PFSK-1 (cell line): ENCODE measurements at regions not wholly inside any gene's neighbourhood (a gene's known extent, or its start where the extent isn't known, plus 50 kb on each side); places are given as distances from the start of the nearest gene placed in this dataset.

Experiments used
- FOXP2 ChIP-seq: optimal IDR thresholded peaks from 2 replicates; pipeline ENCODE3; 2011; ENCODE audit warnings: borderline replicate concordance, control low read depth, inconsistent platforms; ENCODE audit not compliant: insufficient read depth; ENCODE audit errors: extremely low read length, extremely low read depth
- SIN3A ChIP-seq: IDR thresholded peaks from 2 replicates; pipeline ENCODE4 v1.6.1; 2012; ENCODE audit warnings: mild to moderate bottlenecking, low read length, moderate library complexity, borderline replicate concordance; ENCODE audit not compliant: insufficient read depth

DNA sequence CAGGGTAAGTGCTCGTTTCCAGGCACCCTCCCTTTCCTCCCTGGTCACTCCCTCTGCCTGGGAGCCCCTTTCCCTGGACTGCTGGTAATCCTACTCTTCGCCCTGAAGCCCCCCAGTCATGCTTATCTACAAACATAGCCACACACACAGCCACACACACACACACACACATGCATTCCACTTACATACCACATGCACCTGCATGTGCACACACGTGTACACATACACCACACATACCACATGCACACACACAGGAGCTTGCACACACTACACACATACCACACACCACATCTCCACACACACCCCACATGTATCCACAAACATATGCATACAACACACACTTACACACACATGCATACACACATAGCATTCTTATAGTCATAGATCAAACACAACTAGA, 358.5 kb downstream of the GADD45G start:
- TF ChIP-seq SIN3A: no peak
- no peak for TF ChIP-seq FOXP2
